GM23338 (cell line): ENCODE measurements at regions not wholly inside any gene's neighbourhood (a gene's known extent, or its start where the extent isn't known, plus 50 kb on each side); places are given as distances from the start of the nearest gene placed in this dataset.

ENCODE experiments used
- ATAC-seq: fragments of 200-7000 bp; cut with Tn5 transposase; 3 replicates; pipeline ENCODE4 v1.9.1; 2020
- DNase-seq: peaks from one replicate; pipeline ENCODE4 v3.0.0-alpha.2; 2015; ENCODE audit warnings: low spot score
- H2AFZ ChIP-seq: fragments of 200-600 bp; sonication (generic); 2 replicates; pipeline ENCODE4 v1.8.0; 2016; ENCODE audit warnings: antibody characterized with exemption, mild to moderate bottlenecking, moderate library complexity
- H3F3A ChIP-seq: fragments of 200-600 bp; sonication (generic); replicated peaks from 2 replicates; pipeline ENCODE4 v1.8.0; 2017; ENCODE audit warnings: antibody characterized with exemption, mixed run types, low read depth
- H3K27ac ChIP-seq: fragments of 200-600 bp; sonication (generic); 2 replicates; pipeline ENCODE4 v1.6.1; 2016; ENCODE audit warnings: low read depth
- H3K27me3 ChIP-seq: fragments of 200-600 bp; sonication (generic); 2 replicates; pipeline ENCODE4 v1.8.0; 2016; ENCODE audit warnings: mild to moderate bottlenecking, mixed run types, moderate library complexity; ENCODE audit not compliant: insufficient read depth
- H3K36me3 ChIP-seq: fragments of 200-600 bp; sonication (generic); 2 replicates; pipeline ENCODE4 v1.8.0; 2016; ENCODE audit warnings: mild to moderate bottlenecking; ENCODE audit not compliant: insufficient read depth
- H3K4me1 ChIP-seq: fragments of 200-600 bp; sonication (generic); 2 replicates; pipeline ENCODE4 v1.8.0; 2016; ENCODE audit warnings: mild to moderate bottlenecking, moderate library complexity; ENCODE audit not compliant: insufficient read depth
- H3K4me2 ChIP-seq: fragments of 200-600 bp; sonication (generic); 2 replicates; pipeline ENCODE4 v1.7.1; 2017; ENCODE audit warnings: mixed run types
- H3K4me3 ChIP-seq: fragments of 200-600 bp; sonication (generic); 2 replicates; pipeline ENCODE4 v1.6.1; 2016; ENCODE audit warnings: mixed run types
- H3K79me2 ChIP-seq: fragments of 200-600 bp; sonication (generic); replicated peaks from 2 replicates; pipeline ENCODE4 v1.8.0; 2017; ENCODE audit warnings: mild to moderate bottlenecking; ENCODE audit not compliant: insufficient read depth
- H3K9me2 ChIP-seq: fragments of 200-600 bp; sonication (generic); 2 replicates; pipeline ENCODE4 v1.8.0; 2017; ENCODE audit not compliant: insufficient read depth
- H4K20me1 ChIP-seq: fragments of 200-600 bp; sonication (generic); replicated peaks from 2 replicates; pipeline ENCODE4 v1.8.0; 2017; ENCODE audit warnings: mild to moderate bottlenecking; ENCODE audit not compliant: insufficient read depth
- H3K27ac Mint-ChIP-seq: 2 replicates; pipeline ENCODE4 v1.8.0; 2020; ENCODE audit warnings: inconsistent platforms, mild to moderate bottlenecking, moderate library complexity, mixed read lengths
- H3K27me3 Mint-ChIP-seq: 3 replicates; pipeline ENCODE4 v1.8.0; 2022; ENCODE audit warnings: low read depth, mild to moderate bottlenecking, moderate library complexity, mixed read lengths, inconsistent platforms; ENCODE audit not compliant: insufficient read depth, poor library complexity
- H3K36me3 Mint-ChIP-seq: 3 replicates; pipeline ENCODE4 v1.8.0; 2021; ENCODE audit warnings: low read depth, mild to moderate bottlenecking, inconsistent platforms, moderate library complexity, mixed read lengths
- H3K4me1 Mint-ChIP-seq: 3 replicates; pipeline ENCODE4 v1.8.0; 2020; ENCODE audit warnings: mild to moderate bottlenecking, inconsistent platforms, mixed read lengths
- H3K4me3 Mint-ChIP-seq: 3 replicates; pipeline ENCODE4 v1.8.0; 2021; ENCODE audit warnings: moderate library complexity, mild to moderate bottlenecking, inconsistent platforms, mixed read lengths
- H3K9me3 Mint-ChIP-seq: 3 replicates; pipeline ENCODE4 v1.8.0; 2020; ENCODE audit warnings: moderate library complexity, mild to moderate bottlenecking, inconsistent platforms, mixed read lengths
- CREB1 ChIP-seq: fragments of 250-450 bp; sonication (Bioruptor Pico); IDR thresholded peaks from 2 replicates; pipeline ENCODE4 v1.5.0; 2020; ENCODE audit warnings: low read depth, mild to moderate bottlenecking, moderate library complexity
- CTCF ChIP-seq, 2 experiments: fragments of 200-600 bp in 1 of 2; sonication (generic) in 1 of 2; conservative IDR thresholded peaks; 2 replicates each; pipeline versions ENCODE4 v1.5.1 to v1.6.1; 2016 to 2017; ENCODE audit warnings: antibody characterized with exemption in 2 of 2, low read depth in 2 of 2, mild to moderate bottlenecking in 2 of 2, moderate library complexity in 1 of 2
- ETS1 ChIP-seq: IDR thresholded peaks from 2 replicates; pipeline ENCODE4 v1.6.1; 2016; ENCODE audit warnings: antibody characterized with exemption
- JUNB ChIP-seq: IDR thresholded peaks from one replicate; pipeline ENCODE4 v1.6.1; 2016; ENCODE audit warnings: antibody characterized with exemption; ENCODE audit not compliant: unreplicated experiment
- POLR2AphosphoS5 ChIP-seq: IDR thresholded peaks from 2 replicates; pipeline ENCODE4 v1.6.1; 2016; ENCODE audit warnings: antibody characterized with exemption, low read depth
- ZNF114 ChIP-seq: fragments of 250-450 bp; sonication (Bioruptor Pico); IDR thresholded peaks from 2 replicates; pipeline ENCODE4 v1.5.0; 2020; ENCODE audit warnings: mild to moderate bottlenecking, moderate library complexity
- ZNF462 ChIP-seq: fragments of 250-450 bp; sonication (Bioruptor Pico); IDR thresholded peaks from 2 replicates; pipeline ENCODE4 v1.5.0; 2020; ENCODE audit warnings: mild to moderate bottlenecking, moderate library complexity

- DNase-seq, result no peak
- TF ChIP-seq JUNB (no peak), CREB1 (no peak), ZNF114 (CRISPR knock-in tag) (no peak), ETS1 (no peak), ZNF462 (CRISPR knock-in tag) (no peak), POLR2AphosphoS5 (no peak), CTCF (conservative IDR thresholded peaks at IDR 0.05; ENCODE audit: low read depth in 2 of 2) (peak in 1 of 2 experiments; percentile 35; a peak in 2 of 4 replicates)
- Histone ChIP-seq H2AFZ (no peak overlapping the region), H3K4me2 (no peak overlapping the region), H3K27me3 (no peaks in the 10 kb centered on the region), H3K36me3 (no peaks in the 10 kb centered on the region), H3K27ac (no peak overlapping the region), H3K9me2 (no peaks in the 10 kb centered on the region), H3K79me2 (no peaks in the 10 kb centered on the region), H3K4me1 (no peaks in the 10 kb centered on the region), H3K4me3 (no peak overlapping the region), H4K20me1 (no peaks in the 10 kb centered on the region), H3F3A (no peaks in the 10 kb centered on the region)
- H3K27me3 Mint-ChIP-seq, result no peaks in the 10 kb centered on the region
- H3K27ac Mint-ChIP-seq, result no peak overlapping the region
- no peak overlapping the region for H3K4me3 Mint-ChIP-seq
- no peaks in the 10 kb centered on the region for H3K9me3 Mint-ChIP-seq
- no peaks in the 10 kb centered on the region for H3K36me3 Mint-ChIP-seq
- no peak for ATAC-seq
- H3K4me1 Mint-ChIP-seq, result peaks cover 13% of the 10 kb centered on the region; the same call in 2 of the 3 replicates
These were observed 432.8 kb upstream of the CHRM3 start for GRCh38 chr1:238953448-238954010.
